HCT116 (cell line): ENCODE measurements at regions not wholly inside any gene's neighbourhood (a gene's known extent, or its start where the extent isn't known, plus 50 kb on each side); places are given as distances from the start of the nearest gene placed in this dataset.

Source experiments
- ATAC-seq: fragments of 200-7000 bp; cut with Tn5 transposase; 2 replicates; pipeline ENCODE4 v1.9.1; 2020; ENCODE audit warnings: mild to moderate bottlenecking, moderate library complexity
- BruUV-seq: library from RNA; stranded (reverse); fragments of 400-500 nt; replicated peaks from 2 replicates; lab custom pipeline; 2021; lab: Mats Ljungman, UMichigan
- CTCF ChIA-PET: fragments of 300-600 bp; sonication (Branson Sonifier 250); formaldehyde crosslinking; loops from one replicate; lab custom pipeline; 2021; ENCODE audit warnings: antibody characterized with exemption; lab: Charles Lee
- POLR2A ChIA-PET: fragments of 300-600, 350-600 bp; sonication (Branson Sonifier 250); formaldehyde crosslinking; loops from one replicate; lab custom pipeline; 2021; ENCODE audit warnings: antibody characterized with exemption; lab: Charles Lee
- RAD21 ChIA-PET, 2 experiments: fragments of 300-600 bp; sonication (Branson Sonifier 250); formaldehyde crosslinking; loops; one replicate each; lab custom pipeline; 2023; ENCODE audit warnings: low total read pairs in 2 of 2; ENCODE audit not compliant: uncharacterized antibody in 2 of 2, unreplicated experiment in 2 of 2, low non-redundant PET in 1 of 2; lab: Charles Lee
- DNase-seq: peaks from one replicate; pipeline ENCODE4 v3.0.0-alpha.2; 2010; ENCODE audit warnings: low read depth, low spot score
- H2AFZ ChIP-seq: fragments of 200-600 bp; shearing (Covaris generic), sonication (generic); 2 replicates; pipeline ENCODE4 v1.6.1; 2017; ENCODE audit warnings: low read depth, mixed run types, mixed read lengths, antibody characterized with exemption, low read length; ENCODE audit not compliant: poor library complexity, severe bottlenecking
- H3K27ac ChIP-seq: 2 replicates; pipeline ENCODE4 v1.5.1; 2012; ENCODE audit warnings: low read depth, low read length
- H3K27me3 ChIP-seq: fragments of 200-600 bp; sonication (generic); 2 replicates; pipeline ENCODE4 v1.6.1; 2016; ENCODE audit warnings: mixed run types, low read length, mixed read lengths; ENCODE audit not compliant: insufficient read depth
- H3K36me3 ChIP-seq, 2 experiments: fragments of 200-500 bp in 1 of 2; fragments of 200-600 bp in 1 of 2; sonication (Bioruptor generic) in 1 of 2; sonication (generic) in 1 of 2; 2 replicates each; pipeline versions ENCODE4 v1.5.1 to v1.6.1; 2014 to 2016; ENCODE audit warnings: low read length in 2 of 2, inconsistent platforms in 1 of 2, mixed read lengths in 1 of 2, mixed run types in 1 of 2; ENCODE audit not compliant: insufficient read depth in 2 of 2, control insufficient read depth in 1 of 2
- H3K4me1 ChIP-seq, 2 experiments: fragments of 200-600 bp in 1 of 2; sonication (generic) in 1 of 2; 2 replicates each; pipeline versions ENCODE4 v1.5.1 to v1.6.1; 2012 to 2017; ENCODE audit warnings: low read length in 2 of 2, inconsistent platforms in 1 of 2, mild to moderate bottlenecking in 1 of 2, mixed read lengths in 1 of 2, mixed run types in 1 of 2, moderate library complexity in 1 of 2; ENCODE audit not compliant: insufficient read depth in 2 of 2, control insufficient read depth in 1 of 2
- H3K4me2 ChIP-seq: fragments of 200-600 bp; sonication (generic); 2 replicates; pipeline ENCODE4 v1.6.1; 2017; ENCODE audit warnings: mixed run types, low read length, mixed read lengths
- H3K4me3 ChIP-seq, 2 experiments: fragments of 200-600 bp in 1 of 2; sonication (generic) in 1 of 2; replicated peaks in 1 of 2; 2 replicates each; pipeline ENCODE4 v1.5.1; 2011 to 2016; ENCODE audit warnings: low read length in 2 of 2, control low read depth in 1 of 2, low read depth in 1 of 2, mild to moderate bottlenecking in 1 of 2, mixed read lengths in 1 of 2, mixed run types in 1 of 2
- H3K79me2 ChIP-seq: fragments of 200-600 bp; sonication (generic); 2 replicates; pipeline ENCODE4 v1.6.1; 2017; ENCODE audit warnings: mild to moderate bottlenecking, mixed run types, low read length, moderate library complexity, mixed read lengths; ENCODE audit not compliant: insufficient read depth
- H3K9ac ChIP-seq: fragments of 200-600 bp; sonication (generic); 2 replicates; pipeline ENCODE4 v1.6.1; 2016; ENCODE audit warnings: low read length, mixed read lengths
- H3K9me2 ChIP-seq: fragments of 200-600 bp; sonication (generic), shearing (Covaris generic); 2 replicates; pipeline ENCODE4 v1.6.1; 2017; ENCODE audit warnings: mixed run types, mild to moderate bottlenecking, moderate library complexity; ENCODE audit not compliant: insufficient read depth
- H3K9me3 ChIP-seq, 2 experiments: fragments of 200-500 bp in 1 of 2; fragments of 200-600 bp in 1 of 2; sonication (Bioruptor generic) in 1 of 2; sonication (generic) in 1 of 2; 2 replicates each; pipeline ENCODE4 v1.6.1; 2014 to 2017; ENCODE audit warnings: low read length in 2 of 2, mixed read lengths in 2 of 2, inconsistent platforms in 1 of 2, low read depth in 1 of 2, mild to moderate bottlenecking in 1 of 2, mixed run types in 1 of 2, moderate library complexity in 1 of 2; ENCODE audit not compliant: control insufficient read depth in 1 of 2, insufficient read depth in 1 of 2
- H4K20me1 ChIP-seq: fragments of 200-600 bp; sonication (generic), shearing (Covaris generic); 2 replicates; pipeline ENCODE4 v1.6.1; 2017; ENCODE audit warnings: mixed run types, mild to moderate bottlenecking, moderate library complexity; ENCODE audit not compliant: insufficient read depth
- EGR1 ChIP-seq: IDR thresholded peaks from 2 replicates; pipeline ENCODE4 v1.6.1; 2012; ENCODE audit warnings: low read depth
- POLR2A ChIP-seq: IDR thresholded peaks from 2 replicates; pipeline ENCODE4 v1.7.0; 2011; ENCODE audit warnings: borderline replicate concordance; ENCODE audit not compliant: insufficient read depth, insufficient read length; ENCODE audit errors: extremely low read depth
- TCF7L2 ChIP-seq: IDR thresholded peaks from 2 replicates; pipeline ENCODE4 v1.7.0; 2011; ENCODE audit warnings: borderline replicate concordance, inconsistent platforms; ENCODE audit not compliant: insufficient read depth, insufficient read length; ENCODE audit errors: extremely low read depth
- YY1 ChIP-seq: IDR thresholded peaks from 2 replicates; pipeline ENCODE4 v1.6.1; 2011; ENCODE audit warnings: low read length, low read depth, moderate library complexity, mild to moderate bottlenecking; ENCODE audit not compliant: insufficient replicate concordance; ENCODE audit errors: extremely low read depth
- intact Hi-C: fragments of 100-400 bp; cut with micrococcal nuclease; formaldehyde crosslinking; loops from 2 replicates; pipeline ENCODE4 v1.10.0; 2022
- TF ChIP-seq, protein P1 (sequence below): IDR thresholded peaks from 2 replicates; pipeline ENCODE4 v1.6.1; 2012
- TF ChIP-seq, protein P2 (sequence below), 3 experiments: fragments of 200-600 bp in 1 of 3; sonication (generic) in 1 of 3; IDR thresholded peaks in 2 of 3; conservative IDR thresholded peaks in 1 of 3; 2 replicates each; pipeline ENCODE4 v1.5.1; 2012 to 2017; ENCODE audit warnings: low read depth in 2 of 3, low read length in 2 of 3, antibody characterized with exemption in 1 of 3, borderline replicate concordance in 1 of 3, control low read depth in 1 of 3, mild to moderate bottlenecking in 1 of 3, mixed read lengths in 1 of 3, mixed run types in 1 of 3, moderate library complexity in 1 of 3; ENCODE audit not compliant: insufficient read depth in 1 of 3

DNA sequence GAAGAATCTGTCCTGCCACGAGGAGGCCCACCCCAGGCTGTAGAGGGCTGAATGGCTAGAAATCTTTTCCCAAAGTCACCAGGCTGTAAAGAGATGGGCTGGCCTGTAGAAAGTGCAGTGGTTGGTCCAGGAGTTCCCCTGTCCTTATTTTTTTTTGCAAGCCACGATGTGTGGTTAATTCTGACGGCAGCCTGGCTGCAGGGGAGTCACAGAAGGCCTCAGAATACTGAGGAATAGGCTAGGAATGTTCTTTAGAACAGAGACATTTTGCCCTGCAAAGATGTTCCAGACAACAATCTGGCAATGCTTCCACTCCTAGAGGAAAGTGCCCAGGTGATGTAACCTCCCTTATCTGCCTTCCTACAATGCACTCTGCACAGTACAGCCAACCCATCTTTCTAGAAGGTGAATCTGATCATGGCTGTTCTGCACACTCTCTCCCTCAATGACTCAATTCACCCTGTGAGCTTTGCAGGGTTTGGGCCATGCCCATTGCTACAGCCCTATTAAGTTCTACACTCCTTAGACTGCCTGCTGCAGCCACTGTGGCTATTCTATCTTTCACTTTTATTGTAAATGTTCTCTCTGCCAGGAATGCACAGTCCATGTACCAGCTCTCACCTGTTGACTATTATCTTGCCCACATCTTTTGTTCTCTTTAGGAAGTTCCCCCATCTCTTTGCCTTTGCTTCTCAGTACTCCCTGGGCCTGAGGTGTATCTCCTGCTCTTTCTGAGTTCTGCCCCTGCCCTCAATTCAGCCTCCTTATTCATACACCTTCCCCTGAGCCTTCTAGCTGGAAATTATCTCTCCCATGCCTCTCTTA, 377.8 kb upstream of the CLINT1 start:
- TF ChIP-seq, protein P1, sequence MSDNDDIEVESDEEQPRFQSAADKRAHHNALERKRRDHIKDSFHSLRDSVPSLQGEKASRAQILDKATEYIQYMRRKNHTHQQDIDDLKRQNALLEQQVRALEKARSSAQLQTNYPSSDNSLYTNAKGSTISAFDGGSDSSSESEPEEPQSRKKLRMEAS, result no peak
- TF ChIP-seq TCF7L2, result no peak
- ChIA-PET POLR2A (no interaction called here), RAD21 (no interaction called here), CTCF (no interaction called here)
- DNase-seq (no peak), ATAC-seq (no peak; the same call in 1 of the 2 replicates)
- Histone ChIP-seq H2AFZ (no peak overlapping the region), H3K4me2 (no peak overlapping the region), H3K27me3 (peaks cover 8% of the 10 kb centered on the region), H3K4me1 (no peaks in the 10 kb centered on the region), H3K27ac (no peak overlapping the region), H3K9ac (no peak overlapping the region), H3K79me2 (no peaks in the 10 kb centered on the region), H4K20me1 (no peaks in the 10 kb centered on the region), H3K4me3 (no peak overlapping the region), H3K9me3 (no peaks in the 10 kb centered on the region), H3K36me3 (no peaks in the 10 kb centered on the region), H3K9me2 (no peaks in the 10 kb centered on the region)
- BruUV-seq, result no TSS peak
- intact Hi-C loops, result no loop called here

DNA sequence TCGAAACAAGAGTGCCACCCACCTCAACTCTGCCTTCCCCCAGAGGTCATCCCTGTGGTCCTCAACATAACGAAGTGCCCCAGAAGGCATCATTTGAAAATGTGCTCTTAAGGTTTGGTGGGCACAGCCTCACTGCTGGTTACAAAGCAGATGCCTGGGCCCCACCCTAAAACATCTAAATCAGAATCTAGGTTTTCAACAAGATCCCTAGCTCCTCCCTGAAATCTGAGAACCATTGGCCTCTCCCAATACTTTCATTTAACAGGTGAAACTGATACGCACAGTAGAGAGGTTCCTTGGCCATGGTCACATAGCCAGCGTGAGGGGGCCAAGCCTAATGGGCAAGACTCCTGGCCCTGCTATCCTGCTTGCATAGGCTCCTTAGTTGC, 376.2 kb upstream of the CLINT1 start:
- H3K36me3 ChIP-seq, result no peaks in the 10 kb centered on the region
- H3K9me2 ChIP-seq, result no peaks in the 10 kb centered on the region
- POLR2A ChIA-PET, result no interaction called here
- TF ChIP-seq, protein P2, sequence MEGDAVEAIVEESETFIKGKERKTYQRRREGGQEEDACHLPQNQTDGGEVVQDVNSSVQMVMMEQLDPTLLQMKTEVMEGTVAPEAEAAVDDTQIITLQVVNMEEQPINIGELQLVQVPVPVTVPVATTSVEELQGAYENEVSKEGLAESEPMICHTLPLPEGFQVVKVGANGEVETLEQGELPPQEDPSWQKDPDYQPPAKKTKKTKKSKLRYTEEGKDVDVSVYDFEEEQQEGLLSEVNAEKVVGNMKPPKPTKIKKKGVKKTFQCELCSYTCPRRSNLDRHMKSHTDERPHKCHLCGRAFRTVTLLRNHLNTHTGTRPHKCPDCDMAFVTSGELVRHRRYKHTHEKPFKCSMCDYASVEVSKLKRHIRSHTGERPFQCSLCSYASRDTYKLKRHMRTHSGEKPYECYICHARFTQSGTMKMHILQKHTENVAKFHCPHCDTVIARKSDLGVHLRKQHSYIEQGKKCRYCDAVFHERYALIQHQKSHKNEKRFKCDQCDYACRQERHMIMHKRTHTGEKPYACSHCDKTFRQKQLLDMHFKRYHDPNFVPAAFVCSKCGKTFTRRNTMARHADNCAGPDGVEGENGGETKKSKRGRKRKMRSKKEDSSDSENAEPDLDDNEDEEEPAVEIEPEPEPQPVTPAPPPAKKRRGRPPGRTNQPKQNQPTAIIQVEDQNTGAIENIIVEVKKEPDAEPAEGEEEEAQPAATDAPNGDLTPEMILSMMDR (IDR thresholded peaks at IDR 0.05 in 2 of 3, conservative IDR thresholded peaks at IDR 0.05 in 1 of 3; ENCODE audit: borderline replicate concordance in 1 of 3, insufficient read depth in 1 of 3, low read depth in 2 of 3, low read length in 2 of 3), result no peak
- TF ChIP-seq EGR1, result no peak
- no peak for TF ChIP-seq POLR2A
- no peak for TF ChIP-seq TCF7L2
- no peak for TF ChIP-seq YY1
- TF ChIP-seq, all 23 proteins: peak for 0
- no peak for ATAC-seq
- RAD21 ChIA-PET, result no interaction called here
- H3K27me3 ChIP-seq, result peaks cover 4% of the 10 kb centered on the region
- no peaks in the 10 kb centered on the region for H3K4me1 ChIP-seq
- H3K9me3 ChIP-seq, result no peaks in the 10 kb centered on the region
- no peaks in the 10 kb centered on the region for H4K20me1 ChIP-seq
- H3K79me2 ChIP-seq, result no peaks in the 10 kb centered on the region
- no peak overlapping the region for H3K4me3 ChIP-seq
- BruUV-seq, result no TSS peak
- H3K27ac ChIP-seq, result no peak overlapping the region
- no peak overlapping the region for H3K4me2 ChIP-seq
- no peak for DNase-seq
- CTCF ChIA-PET, result no interaction called here
- H3K9ac ChIP-seq, result no peak overlapping the region
- intact Hi-C loops, result no loop called here
- no peak overlapping the region for H2AFZ ChIP-seq
